ENCODE measurements at regions not wholly inside any gene's neighbourhood (a gene's known extent, or its start where the extent isn't known, plus 50 kb on each side); places are given as distances from the start of the nearest gene placed in this dataset.

DNA sequence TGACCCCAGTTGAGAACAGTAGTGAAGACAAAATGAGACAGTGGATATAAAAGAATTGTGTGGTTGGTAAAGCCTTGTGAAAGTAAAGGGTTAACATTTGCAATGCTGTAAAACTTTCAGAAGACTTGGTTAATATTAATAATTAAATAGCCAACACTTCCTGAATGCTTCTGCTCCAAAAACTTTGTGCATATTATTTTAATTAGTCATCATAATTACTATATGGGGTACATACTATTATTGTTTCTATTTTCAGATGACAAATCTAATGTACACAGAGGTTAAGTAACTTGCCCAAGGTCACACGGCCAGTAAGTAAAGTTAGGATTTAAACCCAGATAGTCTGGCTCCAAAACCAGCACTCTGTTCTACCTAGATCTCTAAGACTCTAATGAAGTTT lies 291.3 kb downstream of the OGFRL1 start:
- Mint-ChIP-seq H3K27me3 (ENCODE audit: low read depth in 3 of 3) (peaks cover 0 to 4% (median 2%) of the 10 kb centered on the region in 3 donors), H3K36me3 (no peaks in the 10 kb centered on the region), H3K9me3 (peaks cover 0 to 10% (median 3%) of the 10 kb centered on the region in 7 donors), H3K4me3 (no peak overlapping the region), H3K27ac (no peak overlapping the region), H3K4me1 (no peaks in the 10 kb centered on the region)
- Histone ChIP-seq H4K20me1 (ENCODE audit: insufficient read depth, low read length) (no peaks in the 10 kb centered on the region), H3K4me2 (replicated peaks; ENCODE audit: extremely low read depth, low read length, poor library complexity, severe bottlenecking) (no peak overlapping the region), H3K4me3 (replicated peaks in 1 of 3; ENCODE audit: low read depth in 2 of 3, low read length in 3 of 3) (no peak overlapping the region), H3K9me3 (replicated peaks in 1 of 2; ENCODE audit: control insufficient read depth in 1 of 2, insufficient read depth in 1 of 2, low read length in 2 of 2) (peaks cover 4 to 9% of the 10 kb centered on the region in 2 donors), H2AFZ (ENCODE audit: insufficient read depth, low read depth, low read length, poor library complexity, severe bottlenecking) (no peak overlapping the region), H3K79me2 (ENCODE audit: insufficient read depth, low read length) (no peaks in the 10 kb centered on the region), H3K27me3 (ENCODE audit: control insufficient read depth in 2 of 2, insufficient read depth in 2 of 2, low read length in 2 of 2) (no peaks in the 10 kb centered on the region), H3K36me3 (replicated peaks in 1 of 2; ENCODE audit: control insufficient read depth in 1 of 2, insufficient read depth in 2 of 2, low read length in 2 of 2) (no peaks in the 10 kb centered on the region), H3K9ac (ENCODE audit: insufficient read depth, low read length, poor library complexity, severe bottlenecking) (no peak overlapping the region), H3K4me1 (ENCODE audit: control insufficient read depth in 1 of 2, insufficient read depth in 2 of 2, low read length in 2 of 2) (no peaks in the 10 kb centered on the region), H3K27ac (ENCODE audit: low read depth in 1 of 2, low read length in 2 of 2) (no peak overlapping the region)
- no CpG with 5 or more reads among the region's 1 CpG for WGBS (ENCODE audit: insufficient coverage)
- no peak for DNase-seq
- intact Hi-C loops (cut with micrococcal nuclease): no loop called here
- TF ChIP-seq, protein P1, sequence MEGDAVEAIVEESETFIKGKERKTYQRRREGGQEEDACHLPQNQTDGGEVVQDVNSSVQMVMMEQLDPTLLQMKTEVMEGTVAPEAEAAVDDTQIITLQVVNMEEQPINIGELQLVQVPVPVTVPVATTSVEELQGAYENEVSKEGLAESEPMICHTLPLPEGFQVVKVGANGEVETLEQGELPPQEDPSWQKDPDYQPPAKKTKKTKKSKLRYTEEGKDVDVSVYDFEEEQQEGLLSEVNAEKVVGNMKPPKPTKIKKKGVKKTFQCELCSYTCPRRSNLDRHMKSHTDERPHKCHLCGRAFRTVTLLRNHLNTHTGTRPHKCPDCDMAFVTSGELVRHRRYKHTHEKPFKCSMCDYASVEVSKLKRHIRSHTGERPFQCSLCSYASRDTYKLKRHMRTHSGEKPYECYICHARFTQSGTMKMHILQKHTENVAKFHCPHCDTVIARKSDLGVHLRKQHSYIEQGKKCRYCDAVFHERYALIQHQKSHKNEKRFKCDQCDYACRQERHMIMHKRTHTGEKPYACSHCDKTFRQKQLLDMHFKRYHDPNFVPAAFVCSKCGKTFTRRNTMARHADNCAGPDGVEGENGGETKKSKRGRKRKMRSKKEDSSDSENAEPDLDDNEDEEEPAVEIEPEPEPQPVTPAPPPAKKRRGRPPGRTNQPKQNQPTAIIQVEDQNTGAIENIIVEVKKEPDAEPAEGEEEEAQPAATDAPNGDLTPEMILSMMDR (IDR thresholded peaks at IDR 0.05): no peak

DNA sequence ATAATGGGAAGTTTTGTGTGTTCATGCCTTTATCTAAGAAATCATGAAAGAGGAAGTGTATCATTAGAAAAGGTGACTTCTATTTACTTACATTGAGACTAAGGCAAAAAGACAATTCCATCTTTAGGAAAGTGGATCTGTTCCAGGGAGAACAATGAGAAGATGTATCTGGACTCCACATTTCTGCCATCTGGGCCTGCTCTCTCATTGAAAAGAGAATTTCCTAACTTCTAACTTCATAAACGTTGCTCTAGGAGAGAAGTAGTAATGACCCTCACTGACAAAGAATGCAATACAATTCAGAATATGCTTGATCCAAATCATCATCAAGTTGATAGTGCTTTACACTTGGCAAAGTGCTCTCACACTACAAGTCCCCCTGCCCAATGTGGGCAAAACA lies 294.2 kb downstream of the OGFRL1 start:
- no peak overlapping the region for H2AFZ ChIP-seq (ENCODE audit: insufficient read depth, low read depth, low read length, poor library complexity, severe bottlenecking)
- Mint-ChIP-seq H3K4me1 (no peaks in the 10 kb centered on the region), H3K9me3 (peaks cover 2 to 17% (median 12%) of the 10 kb centered on the region in 7 donors), H3K4me3 (no peak overlapping the region), H3K27ac (no peak overlapping the region), H3K27me3 (ENCODE audit: low read depth in 3 of 3) (peaks cover 2 to 4% (median 2%) of the 10 kb centered on the region in 3 donors), H3K36me3 (no peaks in the 10 kb centered on the region)
- no peak overlapping the region for H3K4me3 ChIP-seq (replicated peaks in 1 of 3; ENCODE audit: low read depth in 2 of 3, low read length in 3 of 3)
- no peak for DNase-seq
- no peak overlapping the region for H3K4me2 ChIP-seq (replicated peaks; ENCODE audit: extremely low read depth, low read length, poor library complexity, severe bottlenecking)
- H3K36me3 ChIP-seq (replicated peaks in 1 of 2; ENCODE audit: control insufficient read depth in 1 of 2, insufficient read depth in 2 of 2, low read length in 2 of 2): no peaks in the 10 kb centered on the region
- H3K9ac ChIP-seq (ENCODE audit: insufficient read depth, low read length, poor library complexity, severe bottlenecking): no peak overlapping the region
- TF ChIP-seq, protein P1 (IDR thresholded peaks at IDR 0.05): no peak
- no peaks in the 10 kb centered on the region for H3K79me2 ChIP-seq (ENCODE audit: insufficient read depth, low read length)
- H3K4me1 ChIP-seq (ENCODE audit: control insufficient read depth in 1 of 2, insufficient read depth in 2 of 2, low read length in 2 of 2): no peaks in the 10 kb centered on the region
- H3K27ac ChIP-seq (ENCODE audit: low read depth in 1 of 2, low read length in 2 of 2): no peak overlapping the region
- H4K20me1 ChIP-seq (ENCODE audit: insufficient read depth, low read length): no peaks in the 10 kb centered on the region
- intact Hi-C loops (cut with micrococcal nuclease): no loop called here
- H3K9me3 ChIP-seq (replicated peaks in 1 of 2; ENCODE audit: control insufficient read depth in 1 of 2, insufficient read depth in 1 of 2, low read length in 2 of 2): peaks cover 12 to 18% of the 10 kb centered on the region in 2 donors
- H3K27me3 ChIP-seq (ENCODE audit: control insufficient read depth in 2 of 2, insufficient read depth in 2 of 2, low read length in 2 of 2): no peaks in the 10 kb centered on the region
- WGBS (ENCODE audit: insufficient coverage): no CpG with 5 or more reads among the region's 1 CpG

Data from CD14-positive monocyte (primary cell).